A673 (cell line): ENCODE measurements at regions not wholly inside any gene's neighbourhood (a gene's known extent, or its start where the extent isn't known, plus 50 kb on each side); places are given as distances from the start of the nearest gene placed in this dataset.

ENCODE experiments used
- BruUV-seq: library from RNA; stranded (reverse); fragments of 400-500 nt; replicated peaks from 2 replicates; lab custom pipeline; 2021; lab: Mats Ljungman, UMichigan
- CTCF ChIA-PET: fragments of 300-600 bp; sonication (Branson Sonifier 250); formaldehyde crosslinking; loops from one replicate; lab custom pipeline; 2022; ENCODE audit warnings: antibody characterized with exemption; lab: Charles Lee
- POLR2A ChIA-PET: fragments of 300-600 bp; sonication (Branson Sonifier 250); formaldehyde crosslinking; loops from one replicate; lab custom pipeline; 2022; ENCODE audit warnings: antibody characterized with exemption; ENCODE audit not compliant: low non-redundant PET; lab: Charles Lee
- DNase-seq: peaks from one replicate; pipeline ENCODE4 v3.0.0-alpha.2; 2015; ENCODE audit warnings: low spot score
- H3K27ac ChIP-seq: fragments of 200-600 bp; sonication (generic); 2 replicates; pipeline ENCODE4 v1.5.1; 2016; ENCODE audit warnings: mixed run types, low read depth, mild to moderate bottlenecking, mixed read lengths, antibody characterized with exemption, low read length; ENCODE audit not compliant: poor library complexity, severe bottlenecking
- H3K27me3 ChIP-seq: fragments of 200-600 bp; sonication (generic); replicated peaks from 2 replicates; pipeline ENCODE4 v1.6.1; 2017; ENCODE audit warnings: mixed run types, low read depth, mild to moderate bottlenecking, mixed read lengths, antibody characterized with exemption, low read length; ENCODE audit not compliant: insufficient read depth, poor library complexity
- H3K36me3 ChIP-seq: fragments of 200-600 bp; sonication (generic); 2 replicates; pipeline ENCODE4 v1.6.1; 2016; ENCODE audit warnings: mixed run types, mild to moderate bottlenecking, mixed read lengths, antibody characterized with exemption, low read length; ENCODE audit not compliant: insufficient read depth, poor library complexity, severe bottlenecking
- H3K4me1 ChIP-seq: fragments of 200-600 bp; sonication (generic); 2 replicates; pipeline ENCODE4 v1.6.1; 2017; ENCODE audit warnings: mixed run types, mild to moderate bottlenecking, mixed read lengths, antibody characterized with exemption, low read length; ENCODE audit not compliant: insufficient read depth, poor library complexity, severe bottlenecking
- H3K4me3 ChIP-seq: fragments of 200-600 bp; sonication (generic); 2 replicates; pipeline ENCODE4 v1.5.1; 2016; ENCODE audit warnings: low read depth, mixed run types, mild to moderate bottlenecking, mixed read lengths, low read length; ENCODE audit not compliant: poor library complexity, severe bottlenecking
- H3K9me3 ChIP-seq: fragments of 200-600 bp; sonication (generic); 2 replicates; pipeline ENCODE4 v1.6.1; 2016; ENCODE audit warnings: mixed run types, low read depth, mild to moderate bottlenecking, mixed read lengths, antibody characterized with exemption, low read length; ENCODE audit not compliant: poor library complexity, severe bottlenecking
- EZH2 ChIP-seq: fragments of 200-600 bp; sonication (generic); IDR thresholded peaks from 2 replicates; pipeline ENCODE4 v1.6.1; 2017; ENCODE audit warnings: borderline replicate concordance, low read depth, mild to moderate bottlenecking, mixed read lengths, antibody characterized with exemption, low read length; ENCODE audit not compliant: poor library complexity, severe bottlenecking
- intact Hi-C: fragments of 100-400 bp; cut with micrococcal nuclease; formaldehyde crosslinking; loops from one replicate; pipeline ENCODE4 v1.10.0; 2022; ENCODE audit not compliant: unreplicated experiment
- TF ChIP-seq, protein P1 (sequence below): fragments of 300-800, 200-600 bp; sonication (generic); conservative IDR thresholded peaks from 2 replicates; pipeline ENCODE4 v1.5.1; 2017; ENCODE audit warnings: low read depth, mild to moderate bottlenecking, antibody characterized with exemption, low read length, moderate library complexity, mixed read lengths

DNA sequence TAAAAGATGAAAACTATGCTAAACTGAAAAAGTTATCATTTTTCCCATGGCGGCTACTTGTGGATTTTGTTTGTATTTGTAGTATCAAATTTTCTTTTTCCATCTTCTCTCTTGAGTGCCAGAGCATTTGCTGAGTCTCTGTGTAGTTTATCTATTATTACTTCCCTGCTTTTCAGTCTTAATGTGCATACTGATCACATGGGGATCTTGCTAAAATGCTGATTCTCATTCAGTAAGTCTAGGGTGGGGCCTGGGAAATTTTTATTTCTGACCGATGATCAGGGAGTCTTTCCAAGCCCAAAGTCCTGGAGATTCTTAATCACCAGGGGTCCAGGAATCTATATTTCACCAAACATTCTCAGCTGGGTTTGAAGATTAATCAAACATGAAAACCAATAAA, 189.0 kb upstream of the GOT2 start:
- DNase-seq: no peak
- TF ChIP-seq EZH2: no peak
- ChIA-PET POLR2A (no interaction called here), CTCF (no interaction called here)
- H3K4me3 ChIP-seq: no peak overlapping the region
- no peak overlapping the region for H3K27ac ChIP-seq
- H3K9me3 ChIP-seq: no peaks in the 10 kb centered on the region
- no peaks in the 10 kb centered on the region for H3K4me1 ChIP-seq
- BruUV-seq: no TSS peak
- H3K27me3 ChIP-seq: no peaks in the 10 kb centered on the region
- H3K36me3 ChIP-seq: no peaks in the 10 kb centered on the region
- intact Hi-C loops: no loop called here

DNA sequence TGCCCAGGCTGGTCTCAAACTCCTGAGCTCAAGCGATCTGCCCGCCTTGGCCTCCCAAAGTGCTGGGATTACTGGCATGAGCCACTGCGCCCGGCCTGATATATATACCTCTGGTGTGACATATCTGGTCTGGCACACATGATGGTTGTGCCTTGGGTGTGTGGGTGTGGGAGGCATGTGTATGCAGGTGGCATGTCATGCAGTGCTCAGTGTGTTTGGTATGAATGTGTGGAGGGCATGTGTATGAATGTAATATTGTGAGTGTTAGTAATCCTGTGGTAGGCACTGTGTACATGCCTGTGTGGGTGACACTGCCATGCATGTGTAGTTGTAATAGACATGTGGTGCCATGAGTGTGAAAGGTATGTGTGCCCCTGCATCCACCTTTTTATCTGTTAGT, 179.3 kb upstream of the GOT2 start:
- peaks cover 2% of the 10 kb centered on the region for H3K27me3 ChIP-seq
- H3K4me1 ChIP-seq: no peaks in the 10 kb centered on the region
- H3K4me3 ChIP-seq: no peak overlapping the region
- DNase-seq: no peak
- intact Hi-C loops: no loop called here
- BruUV-seq: no TSS peak
- no peaks in the 10 kb centered on the region for H3K36me3 ChIP-seq
- ChIA-PET POLR2A (no interaction called here), CTCF (no interaction called here)
- no peak for TF ChIP-seq EZH2
- TF ChIP-seq, protein P1, sequence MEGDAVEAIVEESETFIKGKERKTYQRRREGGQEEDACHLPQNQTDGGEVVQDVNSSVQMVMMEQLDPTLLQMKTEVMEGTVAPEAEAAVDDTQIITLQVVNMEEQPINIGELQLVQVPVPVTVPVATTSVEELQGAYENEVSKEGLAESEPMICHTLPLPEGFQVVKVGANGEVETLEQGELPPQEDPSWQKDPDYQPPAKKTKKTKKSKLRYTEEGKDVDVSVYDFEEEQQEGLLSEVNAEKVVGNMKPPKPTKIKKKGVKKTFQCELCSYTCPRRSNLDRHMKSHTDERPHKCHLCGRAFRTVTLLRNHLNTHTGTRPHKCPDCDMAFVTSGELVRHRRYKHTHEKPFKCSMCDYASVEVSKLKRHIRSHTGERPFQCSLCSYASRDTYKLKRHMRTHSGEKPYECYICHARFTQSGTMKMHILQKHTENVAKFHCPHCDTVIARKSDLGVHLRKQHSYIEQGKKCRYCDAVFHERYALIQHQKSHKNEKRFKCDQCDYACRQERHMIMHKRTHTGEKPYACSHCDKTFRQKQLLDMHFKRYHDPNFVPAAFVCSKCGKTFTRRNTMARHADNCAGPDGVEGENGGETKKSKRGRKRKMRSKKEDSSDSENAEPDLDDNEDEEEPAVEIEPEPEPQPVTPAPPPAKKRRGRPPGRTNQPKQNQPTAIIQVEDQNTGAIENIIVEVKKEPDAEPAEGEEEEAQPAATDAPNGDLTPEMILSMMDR: no peak
- H3K9me3 ChIP-seq: no peaks in the 10 kb centered on the region
- no peak overlapping the region for H3K27ac ChIP-seq

DNA sequence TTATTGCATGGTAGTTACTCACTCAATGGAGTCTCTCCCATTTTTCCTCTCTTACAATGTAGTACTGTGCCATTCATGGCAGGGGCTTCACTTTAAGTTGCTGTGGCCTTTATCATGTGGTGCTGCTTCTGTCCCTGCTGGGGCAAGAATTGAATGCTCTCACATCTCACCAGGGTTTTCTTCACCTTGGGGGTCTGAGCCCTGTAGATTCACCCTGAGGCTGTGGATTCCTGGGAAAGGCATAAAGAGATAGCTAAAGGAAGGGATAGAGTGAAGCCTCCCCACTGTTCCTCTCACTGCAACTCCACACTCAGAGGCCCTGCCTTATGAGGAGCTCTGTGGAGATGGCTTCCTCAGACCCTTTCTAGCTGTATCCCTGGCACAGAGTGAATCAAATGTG, 178.5 kb upstream of the GOT2 start:
- Histone ChIP-seq H3K27ac (no peak overlapping the region), H3K36me3 (no peaks in the 10 kb centered on the region), H3K4me3 (no peak overlapping the region), H3K27me3 (peaks cover 2% of the 10 kb centered on the region), H3K9me3 (no peaks in the 10 kb centered on the region), H3K4me1 (no peaks in the 10 kb centered on the region)
- BruUV-seq: no TSS peak
- DNase-seq: no peak
- CTCF ChIA-PET: no interaction called here
- intact Hi-C loops: no loop called here
- POLR2A ChIA-PET: no interaction called here
- TF ChIP-seq, protein P1: no peak
- no peak for TF ChIP-seq EZH2

DNA sequence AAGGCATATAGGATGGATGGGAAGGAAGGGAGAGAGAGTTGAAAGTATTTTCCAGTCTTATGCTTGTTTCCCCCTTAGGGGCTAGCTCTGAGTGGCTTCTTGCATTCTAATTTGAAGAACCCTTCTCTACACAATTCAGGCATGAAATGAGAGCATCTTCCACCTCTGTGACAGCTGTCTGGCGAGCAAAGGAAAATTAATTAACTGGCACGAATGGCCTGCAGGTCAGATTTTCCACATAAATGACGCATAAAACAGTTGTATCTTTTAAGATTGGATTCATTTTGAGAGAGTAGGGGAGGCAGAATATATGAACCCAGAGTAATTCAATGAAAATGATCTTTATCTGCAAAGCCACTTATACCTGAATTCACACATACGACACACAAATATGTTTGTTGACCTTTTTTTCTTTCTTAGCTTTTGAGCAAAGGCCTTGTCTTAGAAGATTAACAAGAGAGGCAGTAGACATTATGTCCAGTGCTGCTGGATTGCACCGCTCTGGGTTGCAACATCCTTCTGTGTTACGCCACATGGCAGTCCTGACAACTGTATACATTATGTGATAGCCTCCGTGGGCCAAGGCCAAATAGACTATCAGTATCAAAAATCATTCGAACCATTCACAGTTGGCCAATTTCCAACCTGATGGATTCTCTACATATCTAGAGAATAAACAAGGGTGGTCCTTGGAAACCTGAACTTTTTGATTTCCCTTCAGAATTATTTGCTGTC, 173.0 kb upstream of the GOT2 start:
- Histone ChIP-seq H3K36me3 (no peaks in the 10 kb centered on the region), H3K27me3 (peaks cover 6% of the 10 kb centered on the region), H3K4me1 (no peaks in the 10 kb centered on the region), H3K9me3 (no peaks in the 10 kb centered on the region), H3K4me3 (no peak overlapping the region), H3K27ac (no peak overlapping the region)
- no peak for DNase-seq
- CTCF ChIA-PET: no interaction called here
- intact Hi-C loops: no loop called here
- POLR2A ChIA-PET: no interaction called here
- no peak for TF ChIP-seq EZH2
- TF ChIP-seq, protein P1: no peak
- no TSS peak for BruUV-seq
